HEK293 (cell line): ENCODE measurements at regions not wholly inside any gene's neighbourhood (a gene's known extent, or its start where the extent isn't known, plus 50 kb on each side); places are given as distances from the start of the nearest gene placed in this dataset.
A peak's percentile ranks its signal among the peaks of the same experiment; 100 is the strongest.

Experiments used
- CTCF ChIA-PET: fragments of 350-600 bp; formaldehyde crosslinking; extraction: SDS; loops from one replicate; lab custom pipeline; 2021; ENCODE audit warnings: antibody characterized with exemption; lab: Yijun Ruan, JAX
- POLR2A ChIA-PET: fragments of 300-600 bp; formaldehyde crosslinking; extraction: SDS; loops from one replicate; lab custom pipeline; 2020; ENCODE audit warnings: antibody characterized with exemption, inconsistent platforms; lab: Yijun Ruan, JAX
- H3K27ac ChIP-seq: fragments of 200-500 bp; sonication (Bioruptor generic); 2 replicates; pipeline ENCODE4 v1.5.1; 2014; ENCODE audit warnings: low read depth, low read length, control low read depth, inconsistent platforms; ENCODE audit errors: extremely low read depth
- H3K36me3 ChIP-seq, 2 experiments: fragments of 200-500 bp in 1 of 2; sonication (Bioruptor generic) in 1 of 2; 1 replicate in 1 of 2; 2 replicates in 1 of 2; pipeline ENCODE4 v1.5.1; 2014 to 2017; ENCODE audit warnings: inconsistent platforms in 2 of 2, low read length in 2 of 2; ENCODE audit not compliant: control insufficient read depth in 2 of 2, insufficient read depth in 1 of 2
- H3K4me1 ChIP-seq: fragments of 200-500 bp; sonication (Bioruptor generic); 2 replicates; pipeline ENCODE4 v1.5.1; 2014; ENCODE audit warnings: mild to moderate bottlenecking, low read length, inconsistent platforms; ENCODE audit not compliant: control insufficient read depth, insufficient read depth
- H3K4me3 ChIP-seq: 2 replicates; pipeline ENCODE4 v1.5.1; 2011; ENCODE audit warnings: low read depth, mild to moderate bottlenecking, control low read depth, low read length, moderate library complexity
- H3K9me3 ChIP-seq: fragments of 200-500 bp; sonication (Bioruptor generic); 2 replicates; pipeline ENCODE4 v1.5.1; 2014; ENCODE audit warnings: low read depth, low read length, inconsistent platforms; ENCODE audit not compliant: control insufficient read depth, insufficient read depth
- EGR2 ChIP-seq: fragments of 450-650 bp; formaldehyde crosslinking; IDR thresholded peaks from 2 replicates; pipeline ENCODE4 v1.5.1; 2016; ENCODE audit warnings: low read depth, missing biosample characterization, missing genetic modification characterization
- GLIS1 ChIP-seq: fragments of 450-650 bp; formaldehyde crosslinking; IDR thresholded peaks from 2 replicates; pipeline ENCODE4 v1.5.1; 2016; ENCODE audit warnings: missing biosample characterization, missing genetic modification characterization
- HOXA7 ChIP-seq: sonication (generic); formaldehyde crosslinking; IDR thresholded peaks from 2 replicates; pipeline ENCODE4 v1.8.1; 2022; ENCODE audit warnings: missing genetic modification reagents, borderline replicate concordance
- MEIS1 ChIP-seq: sonication (generic); formaldehyde crosslinking; IDR thresholded peaks from 2 replicates; pipeline ENCODE4 v1.8.1; 2022; ENCODE audit warnings: missing genetic modification reagents, mild to moderate bottlenecking, borderline replicate concordance
- SCRT2 ChIP-seq: fragments of 450-650 bp; formaldehyde crosslinking; IDR thresholded peaks from 2 replicates; pipeline ENCODE4 v1.5.1; 2016; ENCODE audit warnings: missing biosample characterization, missing genetic modification characterization
- SP2 ChIP-seq: fragments of 450-650 bp; formaldehyde crosslinking; IDR thresholded peaks from 2 replicates; pipeline ENCODE4 v1.5.1; 2016; ENCODE audit warnings: missing biosample characterization, missing genetic modification characterization
- ZNF10 ChIP-seq: fragments of 450-650 bp; formaldehyde crosslinking; IDR thresholded peaks from 2 replicates; pipeline ENCODE4 v1.5.1; 2017; ENCODE audit warnings: missing biosample characterization, missing genetic modification characterization
- ZNF169 ChIP-seq: fragments of 450-650 bp; formaldehyde crosslinking; IDR thresholded peaks from 2 replicates; pipeline ENCODE4 v1.5.1; 2016; ENCODE audit warnings: missing biosample characterization, missing genetic modification characterization
- ZNF184 ChIP-seq: fragments of 450-650 bp; IDR thresholded peaks from 2 replicates; pipeline ENCODE4 v1.5.1; 2018; ENCODE audit warnings: missing biosample characterization, mild to moderate bottlenecking, missing genetic modification characterization
- ZNF24 ChIP-seq: fragments of 450-650 bp; formaldehyde crosslinking; IDR thresholded peaks from 2 replicates; pipeline ENCODE4 v1.5.1; 2016; ENCODE audit warnings: missing biosample characterization, missing genetic modification characterization
- ZNF248 ChIP-seq: fragments of 450-650 bp; formaldehyde crosslinking; IDR thresholded peaks from 2 replicates; pipeline ENCODE4 v1.5.1; 2017; ENCODE audit warnings: missing biosample characterization, missing genetic modification characterization
- ZNF266 ChIP-seq: fragments of 450-650 bp; formaldehyde crosslinking; IDR thresholded peaks from 2 replicates; pipeline ENCODE4 v1.5.1; 2016; ENCODE audit warnings: missing biosample characterization, missing genetic modification characterization, low read depth
- ZNF404 ChIP-seq: fragments of 450-650 bp; formaldehyde crosslinking; IDR thresholded peaks from 2 replicates; pipeline ENCODE4 v1.5.1; 2017; ENCODE audit warnings: missing biosample characterization, missing genetic modification characterization
- ZNF433 ChIP-seq: fragments of 450-650 bp; formaldehyde crosslinking; IDR thresholded peaks from 2 replicates; pipeline ENCODE4 v1.5.1; 2016; ENCODE audit warnings: missing biosample characterization, missing genetic modification characterization, low read depth
- ZNF529 ChIP-seq: fragments of 450-650 bp; formaldehyde crosslinking; IDR thresholded peaks from 2 replicates; pipeline ENCODE4 v1.5.1; 2017; ENCODE audit warnings: missing genetic modification characterization, missing biosample characterization; ENCODE audit not compliant: insufficient replicate concordance
- ZNF624 ChIP-seq: fragments of 450-650 bp; formaldehyde crosslinking; IDR thresholded peaks from 2 replicates; pipeline ENCODE4 v1.5.1; 2017; ENCODE audit warnings: missing biosample characterization, missing genetic modification characterization
- ZNF677 ChIP-seq: fragments of 450-650 bp; IDR thresholded peaks from 2 replicates; pipeline ENCODE4 v1.5.0; 2018; ENCODE audit warnings: missing biosample characterization, mild to moderate bottlenecking, missing genetic modification characterization, moderate library complexity
- TF ChIP-seq, protein P1 (sequence below): fragments of 450-650 bp; formaldehyde crosslinking; IDR thresholded peaks from 2 replicates; pipeline ENCODE4 v1.5.1; 2017; ENCODE audit warnings: missing biosample characterization, mild to moderate bottlenecking, missing genetic modification characterization, moderate library complexity
- TF ChIP-seq, protein P2 (sequence below): fragments of 450-650 bp; formaldehyde crosslinking; IDR thresholded peaks from 2 replicates; pipeline ENCODE4 v1.5.1; 2016; ENCODE audit warnings: missing biosample characterization, missing genetic modification characterization
- TF ChIP-seq, protein P3 (sequence below): fragments of 450-650 bp; formaldehyde crosslinking; IDR thresholded peaks from 2 replicates; pipeline ENCODE4 v1.5.1; 2016; ENCODE audit warnings: missing biosample characterization, missing genetic modification characterization
- TF ChIP-seq, protein P4 (sequence below): fragments of 450-650 bp; formaldehyde crosslinking; IDR thresholded peaks from 2 replicates; pipeline ENCODE4 v1.5.1; 2016; ENCODE audit warnings: missing biosample characterization, missing genetic modification characterization

DNA sequence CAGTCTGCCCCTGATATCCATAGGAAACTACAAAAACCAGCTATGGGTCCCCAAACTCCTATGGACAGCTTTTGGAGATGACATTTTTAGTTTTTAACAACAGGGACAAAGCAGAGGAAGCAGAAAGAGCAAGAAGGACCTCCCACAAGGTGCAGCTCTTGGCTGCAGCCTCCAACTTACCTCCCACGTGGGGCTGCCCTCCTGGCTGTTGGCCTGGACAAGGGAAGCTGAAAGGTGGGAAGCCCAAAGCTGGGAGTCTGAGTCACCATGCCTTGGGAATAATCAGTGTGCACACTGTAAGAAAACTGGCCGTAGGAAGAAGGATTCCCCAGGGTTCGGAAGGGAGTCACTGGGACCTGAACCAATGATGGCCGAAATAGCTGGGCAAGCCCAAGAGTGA is 51.8 kb upstream of the PAX1 start:
- Histone ChIP-seq H3K36me3 (no peaks in the 10 kb centered on the region), H3K9me3 (no peaks in the 10 kb centered on the region)
- POLR2A ChIA-PET: no interaction called here
- TF ChIP-seq ZNF677 (tag by site-specific recombination): no peak
- no peak for TF ChIP-seq ZNF266 (tag by site-specific recombination)
- TF ChIP-seq ZNF529 (tag by site-specific recombination): no peak
- TF ChIP-seq EGR2 (tag by site-specific recombination): peak; percentile 37; the same call in 1 of the 2 replicates
- TF ChIP-seq, protein P1, sequence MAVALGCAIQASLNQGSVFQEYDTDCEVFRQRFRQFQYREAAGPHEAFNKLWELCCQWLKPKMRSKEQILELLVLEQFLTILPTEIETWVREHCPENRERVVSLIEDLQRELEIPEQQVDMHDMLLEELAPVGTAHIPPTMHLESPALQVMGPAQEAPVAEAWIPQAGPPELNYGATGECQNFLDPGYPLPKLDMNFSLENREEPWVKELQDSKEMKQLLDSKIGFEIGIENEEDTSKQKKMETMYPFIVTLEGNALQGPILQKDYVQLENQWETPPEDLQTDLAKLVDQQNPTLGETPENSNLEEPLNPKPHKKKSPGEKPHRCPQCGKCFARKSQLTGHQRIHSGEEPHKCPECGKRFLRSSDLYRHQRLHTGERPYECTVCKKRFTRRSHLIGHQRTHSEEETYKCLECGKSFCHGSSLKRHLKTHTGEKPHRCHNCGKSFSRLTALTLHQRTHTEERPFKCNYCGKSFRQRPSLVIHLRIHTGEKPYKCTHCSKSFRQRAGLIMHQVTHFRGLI: no peak
- no peak for TF ChIP-seq HOXA7 (CRISPR knock-in tag)
- TF ChIP-seq ZNF184 (tag by site-specific recombination): no peak
- peak; percentile 80 for TF ChIP-seq GLIS1 (tag by site-specific recombination)
- TF ChIP-seq, protein P2, sequence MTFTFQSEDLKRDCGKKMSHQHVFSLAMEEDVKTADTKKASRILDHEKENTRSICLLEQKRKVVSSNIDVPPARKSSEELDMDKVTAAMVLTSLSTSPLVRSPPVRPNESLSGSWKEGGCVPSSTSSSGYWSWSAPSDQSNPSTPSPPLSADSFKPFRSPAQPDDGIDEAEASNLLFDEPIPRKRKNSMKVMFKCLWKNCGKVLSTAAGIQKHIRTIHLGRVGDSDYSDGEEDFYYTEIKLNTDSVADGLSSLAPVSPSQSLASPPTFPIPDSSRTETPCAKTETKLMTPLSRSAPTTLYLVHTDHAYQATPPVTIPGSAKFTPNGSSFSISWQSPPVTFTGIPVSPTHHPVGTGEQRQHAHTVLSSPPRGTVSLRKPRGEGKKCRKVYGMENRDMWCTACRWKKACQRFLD (tag by site-specific recombination): no peak
- TF ChIP-seq ZNF433: no peak
- no peak for TF ChIP-seq ZNF24
- TF ChIP-seq, all 188 proteins: peak for 2
- CTCF ChIA-PET: interaction anchor here (0.6 to 0.9 kb wide), 2 partner anchors 11 to 171 kb away, joined by 3 to 4 read pairs; no protein-coding TSS in a partner anchor
- Histone ChIP-seq H3K4me3 (no peak overlapping the region), H3K27ac (no peak overlapping the region), H3K4me1 (0 out of 2 replicates have a peak, but pooled peaks cover 2% of the 10 kb centered on the region)

DNA sequence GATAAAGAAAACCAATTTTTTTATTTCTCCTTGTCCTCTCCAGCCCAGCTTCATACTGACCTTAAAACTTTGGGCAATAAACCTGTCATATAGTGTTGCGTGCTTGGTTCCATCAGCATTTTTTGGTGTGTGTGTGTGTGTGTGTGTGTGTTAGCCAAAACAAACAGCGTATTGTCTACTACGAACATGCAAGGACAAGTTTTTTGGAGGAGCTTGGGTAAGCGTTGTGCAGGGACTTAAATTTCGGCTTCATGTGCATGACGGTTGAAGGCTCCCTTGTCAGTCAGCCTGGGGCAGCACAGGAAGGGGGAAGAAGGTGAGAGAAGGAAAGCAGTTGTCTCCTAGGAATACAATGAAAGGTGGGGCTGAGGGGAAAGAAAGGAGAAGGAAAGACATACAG is 62.0 kb upstream of the PAX1 start:
- no peaks in the 10 kb centered on the region for H3K9me3 ChIP-seq
- ChIA-PET CTCF (interaction anchor here (0.5 to 1.6 kb wide), 3 partner anchors 39 to 1262 kb away, joined by 3 read pairs; no protein-coding TSS in a partner anchor), POLR2A (no interaction called here)
- H3K4me1 ChIP-seq: no peaks in the 10 kb centered on the region
- TF ChIP-seq ZNF248 (tag by site-specific recombination): no peak
- no peak for TF ChIP-seq SP2
- TF ChIP-seq MEIS1 (CRISPR knock-in tag): no peak
- no peak for TF ChIP-seq ZNF266 (tag by site-specific recombination)
- no peak for TF ChIP-seq ZNF184 (tag by site-specific recombination)
- TF ChIP-seq, protein P3, sequence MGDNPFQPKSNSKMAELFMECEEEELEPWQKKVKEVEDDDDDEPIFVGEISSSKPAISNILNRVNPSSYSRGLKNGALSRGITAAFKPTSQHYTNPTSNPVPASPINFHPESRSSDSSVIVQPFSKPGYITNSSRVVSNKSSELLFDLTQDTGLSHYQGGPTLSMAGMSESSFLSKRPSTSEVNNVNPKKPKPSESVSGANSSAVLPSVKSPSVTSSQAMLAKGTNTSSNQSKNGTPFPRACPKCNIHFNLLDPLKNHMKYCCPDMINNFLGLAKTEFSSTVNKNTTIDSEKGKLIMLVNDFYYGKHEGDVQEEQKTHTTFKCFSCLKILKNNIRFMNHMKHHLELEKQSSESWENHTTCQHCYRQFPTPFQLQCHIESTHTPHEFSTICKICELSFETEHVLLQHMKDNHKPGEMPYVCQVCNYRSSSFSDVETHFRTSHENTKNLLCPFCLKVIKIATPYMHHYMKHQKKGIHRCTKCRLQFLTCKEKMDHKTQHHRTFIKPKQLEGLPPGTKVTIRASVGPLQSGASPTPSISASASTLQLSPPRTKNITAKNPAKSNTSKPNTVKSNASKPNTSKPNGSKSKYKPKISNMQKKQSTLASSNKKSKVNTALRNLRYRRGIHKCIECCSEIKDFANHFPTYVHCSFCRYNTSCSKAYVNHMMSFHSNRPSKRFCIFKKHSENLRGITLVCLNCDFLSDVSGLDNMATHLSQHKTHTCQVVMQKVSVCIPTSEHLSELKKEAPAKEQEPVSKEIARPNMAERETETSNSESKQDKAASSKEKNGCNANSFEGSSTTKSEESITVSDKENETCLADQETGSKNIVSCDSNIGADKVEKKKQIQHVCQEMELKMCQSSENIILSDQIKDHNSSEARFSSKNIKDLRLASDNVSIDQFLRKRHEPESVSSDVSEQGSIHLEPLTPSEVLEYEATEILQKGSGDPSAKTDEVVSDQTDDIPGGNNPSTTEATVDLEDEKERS: no peak
- TF ChIP-seq ZNF624 (tag by site-specific recombination): no peak
- no peak for TF ChIP-seq ZNF10 (tag by site-specific recombination)
- TF ChIP-seq ZNF169 (tag by site-specific recombination): no peak
- TF ChIP-seq, protein P4, sequence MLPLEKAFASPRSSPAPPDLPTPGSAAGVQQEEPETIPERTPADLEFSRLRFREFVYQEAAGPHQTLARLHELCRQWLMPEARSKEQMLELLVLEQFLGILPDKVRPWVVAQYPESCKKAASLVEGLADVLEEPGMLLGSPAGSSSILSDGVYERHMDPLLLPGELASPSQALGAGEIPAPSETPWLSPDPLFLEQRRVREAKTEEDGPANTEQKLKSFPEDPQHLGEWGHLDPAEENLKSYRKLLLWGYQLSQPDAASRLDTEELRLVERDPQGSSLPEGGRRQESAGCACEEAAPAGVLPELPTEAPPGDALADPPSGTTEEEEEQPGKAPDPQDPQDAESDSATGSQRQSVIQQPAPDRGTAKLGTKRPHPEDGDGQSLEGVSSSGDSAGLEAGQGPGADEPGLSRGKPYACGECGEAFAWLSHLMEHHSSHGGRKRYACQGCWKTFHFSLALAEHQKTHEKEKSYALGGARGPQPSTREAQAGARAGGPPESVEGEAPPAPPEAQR (tag by site-specific recombination): no peak
- no peak for TF ChIP-seq SCRT2
- no peak for TF ChIP-seq ZNF404 (tag by site-specific recombination)
- no peaks in the 10 kb centered on the region for H3K36me3 ChIP-seq
- H3K4me3 ChIP-seq: no peak overlapping the region
- no peak overlapping the region for H3K27ac ChIP-seq
